ENCODE measurements at regions not wholly inside any gene's neighbourhood (a gene's known extent, or its start where the extent isn't known, plus 50 kb on each side); places are given as distances from the start of the nearest gene placed in this dataset.

GRCh38 chr2:104215269-104216161, 638.4 kb upstream of the POU3F3 start:
- Histone ChIP-seq H3K4me2 (ENCODE audit: low read length) (no peak overlapping the region), H3K27me3 (ENCODE audit: control insufficient read depth, insufficient read depth, low read length) (no peaks in the 10 kb centered on the region), H3K27ac (no peak overlapping the region), H2AFZ (no peak overlapping the region), H3K4me3 (ENCODE audit: low read depth, low read length) (no peak overlapping the region), H3K9ac (no peak overlapping the region), H3K9me3 (ENCODE audit: control insufficient read depth, low read length) (no peaks in the 10 kb centered on the region), H3K4me1 (no peaks in the 10 kb centered on the region), H3K79me2 (no peaks in the 10 kb centered on the region), H3K36me3 (ENCODE audit: control insufficient read depth, insufficient read depth, low read length) (no peaks in the 10 kb centered on the region)
- no peak for TF ChIP-seq CTCF (IDR thresholded peaks at IDR 0.05)

DNA sequence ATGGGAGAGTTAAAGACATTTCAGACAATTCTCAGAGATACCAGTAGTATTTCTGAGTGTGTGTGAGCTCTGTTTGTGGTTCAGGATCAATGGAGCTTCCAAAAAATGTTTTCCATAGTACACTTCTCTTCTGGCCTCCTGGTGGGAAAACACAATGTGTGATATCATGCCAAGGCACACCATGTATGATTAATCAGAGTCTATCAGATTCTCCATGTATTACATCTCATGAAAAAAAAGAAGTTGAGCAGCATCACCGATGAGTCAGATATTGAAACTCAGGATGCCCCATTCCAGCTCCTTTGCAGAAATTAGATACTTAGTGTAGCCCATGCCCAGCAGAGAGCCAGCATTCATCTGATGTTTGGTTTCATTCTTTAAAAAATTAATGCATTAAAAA, 620.3 kb upstream of the POU3F3 start:
- Histone ChIP-seq H3K9ac (no peak overlapping the region), H2AFZ (no peak overlapping the region), H3K9me3 (ENCODE audit: control insufficient read depth, low read length) (no peaks in the 10 kb centered on the region), H3K4me3 (ENCODE audit: low read depth, low read length) (no peak overlapping the region), H3K4me1 (no peaks in the 10 kb centered on the region), H3K79me2 (no peaks in the 10 kb centered on the region), H3K4me2 (ENCODE audit: low read length) (no peak overlapping the region), H3K27me3 (ENCODE audit: control insufficient read depth, insufficient read depth, low read length) (no peaks in the 10 kb centered on the region), H3K36me3 (ENCODE audit: control insufficient read depth, insufficient read depth, low read length) (no peaks in the 10 kb centered on the region), H3K27ac (no peak overlapping the region)
- no peak for TF ChIP-seq CTCF (IDR thresholded peaks at IDR 0.05)

- no peaks in the 10 kb centered on the region for H3K79me2 ChIP-seq
- H3K4me3 ChIP-seq (ENCODE audit: low read depth, low read length), result no peak overlapping the region
- H3K9ac ChIP-seq, result no peak overlapping the region
- no peak overlapping the region for H3K4me2 ChIP-seq (ENCODE audit: low read length)
- H3K27me3 ChIP-seq (ENCODE audit: control insufficient read depth, insufficient read depth, low read length), result no peaks in the 10 kb centered on the region
- H3K27ac ChIP-seq, result no peak overlapping the region
- no peaks in the 10 kb centered on the region for H3K4me1 ChIP-seq
- H3K9me3 ChIP-seq (ENCODE audit: control insufficient read depth, low read length), result no peaks in the 10 kb centered on the region
- no peak overlapping the region for H2AFZ ChIP-seq
- no peaks in the 10 kb centered on the region for H3K36me3 ChIP-seq (ENCODE audit: control insufficient read depth, insufficient read depth, low read length)
- no peak for TF ChIP-seq CTCF (IDR thresholded peaks at IDR 0.05)
Observed at GRCh38 chr2:104236491-104236890, 617.4 kb upstream of the POU3F3 start.

- no peak for TF ChIP-seq CTCF (IDR thresholded peaks at IDR 0.05)
- Histone ChIP-seq H3K4me1 (no peaks in the 10 kb centered on the region), H3K9ac (no peak overlapping the region), H2AFZ (no peak overlapping the region), H3K4me3 (ENCODE audit: low read depth, low read length) (no peak overlapping the region), H3K4me2 (ENCODE audit: low read length) (no peak overlapping the region), H3K36me3 (ENCODE audit: control insufficient read depth, insufficient read depth, low read length) (no peaks in the 10 kb centered on the region), H3K79me2 (no peaks in the 10 kb centered on the region), H3K27ac (no peak overlapping the region), H3K27me3 (ENCODE audit: control insufficient read depth, insufficient read depth, low read length) (no peaks in the 10 kb centered on the region), H3K9me3 (ENCODE audit: control insufficient read depth, low read length) (no peaks in the 10 kb centered on the region)
Observed at GRCh38 chr2:104240984-104241383, 612.9 kb upstream of the POU3F3 start.

DNA sequence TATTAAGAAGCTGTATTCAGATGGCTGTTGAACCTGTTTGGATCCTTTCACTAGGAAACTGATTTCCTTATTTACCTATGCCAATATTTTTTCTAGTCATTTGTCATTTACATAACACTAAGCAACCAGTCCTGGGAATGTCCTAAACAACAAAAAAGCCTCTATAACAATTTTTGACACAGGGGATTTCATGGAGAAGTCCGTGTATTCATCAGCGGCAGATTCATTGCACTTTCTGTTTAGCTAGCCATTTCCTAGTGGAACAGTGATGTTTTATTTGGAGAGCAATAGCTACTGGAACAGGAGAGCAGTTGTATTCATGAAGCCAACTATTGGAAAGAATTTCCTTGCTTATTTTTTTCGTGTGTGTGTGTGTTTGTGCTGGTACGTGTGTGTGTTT, 604.3 kb upstream of the POU3F3 start:
- Histone ChIP-seq H3K9ac (no peak overlapping the region), H3K27ac (no peak overlapping the region), H3K27me3 (ENCODE audit: control insufficient read depth, insufficient read depth, low read length) (no peaks in the 10 kb centered on the region), H2AFZ (no peak overlapping the region), H3K4me1 (no peaks in the 10 kb centered on the region), H3K9me3 (ENCODE audit: control insufficient read depth, low read length) (no peaks in the 10 kb centered on the region), H3K36me3 (ENCODE audit: control insufficient read depth, insufficient read depth, low read length) (no peaks in the 10 kb centered on the region), H3K4me3 (ENCODE audit: low read depth, low read length) (no peak overlapping the region), H3K79me2 (no peaks in the 10 kb centered on the region), H3K4me2 (ENCODE audit: low read length) (no peak overlapping the region)
- no peak for TF ChIP-seq CTCF (IDR thresholded peaks at IDR 0.05)
